Nephron (organoid): ENCODE measurements at regions not wholly inside any gene's neighbourhood (a gene's known extent, or its start where the extent isn't known, plus 50 kb on each side); places are given as distances from the start of the nearest gene placed in this dataset.
A peak's percentile ranks its signal among the peaks of the same experiment; 100 is the strongest.

Experiments used
- H3K27ac Mint-ChIP-seq, 3 experiments: 2 replicates each; pipeline ENCODE4 v1.8.0; 2020; ENCODE audit warnings: mixed read lengths in 3 of 3, mild to moderate bottlenecking in 2 of 3, moderate library complexity in 1 of 3
- H3K27me3 Mint-ChIP-seq: 2 replicates; pipeline ENCODE4 v1.8.0; 2021; ENCODE audit warnings: low read depth, mild to moderate bottlenecking, moderate library complexity, mixed read lengths
- H3K36me3 Mint-ChIP-seq: 2 replicates; pipeline ENCODE4 v1.8.0; 2020; ENCODE audit warnings: low read depth, mixed read lengths
- H3K4me1 Mint-ChIP-seq: 2 replicates; pipeline ENCODE4 v1.8.0; 2020; ENCODE audit warnings: mixed read lengths
- H3K4me3 Mint-ChIP-seq, 3 experiments: 2 replicates each; pipeline ENCODE4 v1.8.0; 2020; ENCODE audit warnings: mild to moderate bottlenecking in 3 of 3, mixed read lengths in 3 of 3, moderate library complexity in 2 of 3
- H3K9me3 Mint-ChIP-seq: 2 replicates; pipeline ENCODE4 v1.8.0; 2020; ENCODE audit warnings: mixed read lengths
- TF ChIP-seq, protein P1 (sequence below), 3 experiments: fragments of 200-600 bp; sonication (generic); IDR thresholded peaks; one replicate each; pipeline ENCODE4 v1.5.0; 2021; ENCODE audit warnings: antibody characterized with exemption in 3 of 3; ENCODE audit not compliant: unreplicated experiment in 3 of 3

DNA sequence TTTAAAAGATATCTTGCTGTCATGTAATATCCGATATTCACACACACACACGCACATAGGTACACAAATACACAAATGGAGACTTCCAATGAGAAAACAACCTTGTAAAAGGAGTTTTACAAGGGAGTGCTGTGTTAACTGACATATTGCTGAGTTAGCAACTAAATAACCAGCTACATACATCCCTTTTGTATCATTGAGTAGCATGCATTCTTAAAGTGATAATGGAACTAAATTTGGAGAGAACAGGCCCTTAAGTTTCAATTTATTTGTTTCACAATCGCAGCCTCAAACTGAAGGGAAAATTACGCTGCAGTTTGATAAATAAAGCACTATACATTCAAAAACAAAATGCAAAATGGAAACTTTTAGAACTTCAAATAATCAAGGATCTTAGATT is 1046.0 kb upstream of the NR2F2 start:
- no peaks in the 10 kb centered on the region for H3K9me3 Mint-ChIP-seq
- H3K4me1 Mint-ChIP-seq = peaks cover 81% of the 10 kb centered on the region
- TF ChIP-seq, protein P1, sequence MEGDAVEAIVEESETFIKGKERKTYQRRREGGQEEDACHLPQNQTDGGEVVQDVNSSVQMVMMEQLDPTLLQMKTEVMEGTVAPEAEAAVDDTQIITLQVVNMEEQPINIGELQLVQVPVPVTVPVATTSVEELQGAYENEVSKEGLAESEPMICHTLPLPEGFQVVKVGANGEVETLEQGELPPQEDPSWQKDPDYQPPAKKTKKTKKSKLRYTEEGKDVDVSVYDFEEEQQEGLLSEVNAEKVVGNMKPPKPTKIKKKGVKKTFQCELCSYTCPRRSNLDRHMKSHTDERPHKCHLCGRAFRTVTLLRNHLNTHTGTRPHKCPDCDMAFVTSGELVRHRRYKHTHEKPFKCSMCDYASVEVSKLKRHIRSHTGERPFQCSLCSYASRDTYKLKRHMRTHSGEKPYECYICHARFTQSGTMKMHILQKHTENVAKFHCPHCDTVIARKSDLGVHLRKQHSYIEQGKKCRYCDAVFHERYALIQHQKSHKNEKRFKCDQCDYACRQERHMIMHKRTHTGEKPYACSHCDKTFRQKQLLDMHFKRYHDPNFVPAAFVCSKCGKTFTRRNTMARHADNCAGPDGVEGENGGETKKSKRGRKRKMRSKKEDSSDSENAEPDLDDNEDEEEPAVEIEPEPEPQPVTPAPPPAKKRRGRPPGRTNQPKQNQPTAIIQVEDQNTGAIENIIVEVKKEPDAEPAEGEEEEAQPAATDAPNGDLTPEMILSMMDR (IDR thresholded peaks at IDR 0.05; ENCODE audit: unreplicated experiment in 3 of 3) = no peak
- peak overlapping the region; percentile 87 to 97 (median 95) for H3K27ac Mint-ChIP-seq
- H3K4me3 Mint-ChIP-seq = peak overlapping the region in 2 of 3 experiments; percentile 0 to 48
- no peaks in the 10 kb centered on the region for H3K36me3 Mint-ChIP-seq
- H3K27me3 Mint-ChIP-seq = peaks cover 8% of the 10 kb centered on the region

DNA sequence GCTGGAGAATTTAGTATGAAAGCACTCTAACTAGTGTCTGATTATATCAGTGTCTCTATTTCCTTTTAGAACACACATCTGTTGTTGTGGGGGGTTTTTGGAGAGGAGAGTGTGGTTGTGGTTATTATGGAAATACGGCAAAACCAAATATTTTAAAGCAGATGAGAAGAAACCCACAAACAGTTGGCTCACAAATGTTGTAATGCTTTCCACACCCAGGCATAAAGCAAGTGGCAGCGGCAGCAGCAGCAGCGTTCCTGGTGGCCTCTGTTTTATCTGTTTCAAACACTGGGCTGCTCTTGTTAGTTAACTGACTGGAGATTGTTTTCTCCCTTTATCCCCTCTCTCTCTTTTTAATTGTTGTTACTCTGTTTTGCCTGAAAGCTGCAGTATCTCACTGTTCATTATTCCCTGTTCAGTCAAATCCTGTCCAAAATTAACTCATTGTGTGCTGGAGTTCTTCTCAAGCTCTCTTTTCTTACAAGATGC is 1045.5 kb upstream of the NR2F2 start:
- H3K36me3 Mint-ChIP-seq = no peaks in the 10 kb centered on the region
- TF ChIP-seq, protein P1 (IDR thresholded peaks at IDR 0.05; ENCODE audit: unreplicated experiment in 3 of 3) = peak; percentile 39 to 58 (median 40)
- H3K27ac Mint-ChIP-seq = peak overlapping the region; percentile 87 to 97 (median 95)
- H3K9me3 Mint-ChIP-seq = no peaks in the 10 kb centered on the region
- peaks cover 8% of the 10 kb centered on the region for H3K27me3 Mint-ChIP-seq
- peaks cover 82% of the 10 kb centered on the region for H3K4me1 Mint-ChIP-seq
- peak overlapping the region; percentile 0 to 12 (median 6) for H3K4me3 Mint-ChIP-seq

DNA sequence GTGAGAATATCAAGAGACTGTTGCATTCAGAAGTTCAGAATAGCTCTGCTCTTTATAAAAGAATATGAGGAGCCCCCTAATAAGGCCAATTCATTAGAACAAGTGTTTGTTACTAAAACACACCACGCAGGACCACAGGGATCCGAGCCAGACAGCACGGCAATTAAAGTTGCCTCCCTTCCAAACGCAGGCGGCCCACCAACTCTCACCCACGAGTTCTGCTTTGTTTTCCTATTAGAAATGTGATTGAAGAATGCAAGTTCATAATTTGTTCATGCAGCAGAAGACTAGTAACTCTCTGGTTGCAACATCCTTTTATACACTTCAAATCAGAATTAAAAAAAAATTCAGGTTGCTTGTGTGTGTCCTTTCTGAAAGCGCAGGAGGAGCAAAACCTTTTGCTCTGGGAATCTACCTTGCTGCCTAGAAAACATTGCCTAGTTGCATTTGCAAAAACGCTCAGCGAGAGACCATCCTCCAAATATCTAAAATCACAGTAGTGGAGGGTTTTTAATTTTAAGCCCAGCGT is 1044.1 kb upstream of the NR2F2 start:
- Mint-ChIP-seq H3K27me3 (peaks cover 8% of the 10 kb centered on the region), H3K36me3 (no peaks in the 10 kb centered on the region), H3K27ac (peak overlapping the region; percentile 87 to 97 (median 95)), H3K4me3 (peak overlapping the region; percentile 38 to 64 (median 62)), H3K4me1 (peaks cover 86% of the 10 kb centered on the region), H3K9me3 (no peaks in the 10 kb centered on the region)
- TF ChIP-seq, protein P1 (IDR thresholded peaks at IDR 0.05; ENCODE audit: unreplicated experiment in 3 of 3) = no peak

DNA sequence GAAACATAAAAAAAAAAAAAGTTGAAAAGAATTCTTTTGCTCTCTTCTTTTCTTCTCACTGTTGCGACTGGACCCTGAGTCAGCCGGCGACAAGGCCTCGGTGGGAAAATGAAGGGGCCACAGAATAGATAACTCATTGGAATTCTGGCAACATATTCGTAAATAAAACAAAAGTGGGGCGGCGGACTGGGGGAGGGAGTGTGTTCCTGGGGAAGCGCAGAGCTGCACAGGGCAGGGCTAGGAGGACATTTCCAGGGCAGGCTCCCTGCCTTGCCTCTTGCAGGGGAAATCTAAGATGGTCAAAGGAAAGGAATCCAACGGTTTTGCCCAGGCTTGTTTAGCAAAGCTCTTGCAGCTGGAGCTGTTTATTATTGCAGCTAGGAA is 1042.8 kb upstream of the NR2F2 start:
- H3K4me3 Mint-ChIP-seq = peak overlapping the region; percentile 20 to 51 (median 41)
- H3K27ac Mint-ChIP-seq = peak overlapping the region; percentile 87 to 97 (median 95)
- peaks cover 8% of the 10 kb centered on the region for H3K27me3 Mint-ChIP-seq
- H3K4me1 Mint-ChIP-seq = peaks cover 89% of the 10 kb centered on the region
- H3K36me3 Mint-ChIP-seq = no peaks in the 10 kb centered on the region
- TF ChIP-seq, protein P1 (IDR thresholded peaks at IDR 0.05; ENCODE audit: unreplicated experiment in 3 of 3) = no peak
- H3K9me3 Mint-ChIP-seq = no peaks in the 10 kb centered on the region

DNA sequence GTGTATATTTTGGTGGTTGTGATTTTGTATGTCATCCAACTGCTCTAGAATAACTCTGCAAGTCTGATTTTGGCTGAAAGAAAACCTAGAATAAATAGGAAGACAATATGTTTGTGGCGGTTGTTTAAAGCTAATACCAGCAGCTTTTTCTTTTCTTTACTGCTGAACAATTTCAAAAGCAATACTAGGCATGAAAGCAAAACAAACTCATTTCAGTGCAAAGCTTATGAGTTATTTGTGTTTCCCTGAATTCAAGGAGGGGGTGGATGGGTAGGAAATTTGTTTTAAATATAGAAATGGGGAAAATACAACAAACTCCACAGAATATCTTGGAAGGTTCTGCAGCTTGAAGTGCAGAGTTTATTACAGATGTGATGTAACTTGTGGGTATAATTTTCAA is 1041.9 kb upstream of the NR2F2 start:
- peak overlapping the region; percentile 87 to 97 (median 95) for H3K27ac Mint-ChIP-seq
- TF ChIP-seq, protein P1 (IDR thresholded peaks at IDR 0.05; ENCODE audit: unreplicated experiment in 3 of 3) = no peak
- H3K36me3 Mint-ChIP-seq = no peaks in the 10 kb centered on the region
- no peaks in the 10 kb centered on the region for H3K9me3 Mint-ChIP-seq
- H3K4me1 Mint-ChIP-seq = peaks cover 87% of the 10 kb centered on the region
- no peak overlapping the region for H3K4me3 Mint-ChIP-seq
- peaks cover 8% of the 10 kb centered on the region for H3K27me3 Mint-ChIP-seq
